IPS DF 4.7 (cell line): ENCODE measurements at regions not wholly inside any gene's neighbourhood (a gene's known extent, or its start where the extent isn't known, plus 50 kb on each side); places are given as distances from the start of the nearest gene placed in this dataset.

Experiments used
- DNase-seq: peaks from one replicate; pipeline ENCODE4 v3.0.0-alpha.2; 2013; ENCODE audit warnings: low spot score; ENCODE audit errors: extremely low read depth

GRCh38 chr4:128570387-128570975 lies 239.0 kb upstream of the JADE1 start:
- DNase-seq: no peak

GRCh38 chr4:128566693-128567092 lies 242.8 kb upstream of the JADE1 start:
- DNase-seq: no peak

- peak; percentile 51 for DNase-seq
These were observed 243.8 kb upstream of the JADE1 start for GRCh38 chr4:128565565-128566186.

- DNase-seq: no peak
These were observed 244.4 kb upstream of the JADE1 start for GRCh38 chr4:128565054-128565453.

GRCh38 chr4:128564081-128564630 lies 245.3 kb upstream of the JADE1 start:
- no peak for DNase-seq

- DNase-seq: no peak
These were observed 248.6 kb upstream of the JADE1 start for GRCh38 chr4:128560754-128561495.

GRCh38 chr4:128558896-128559679 lies 250.4 kb upstream of the JADE1 start:
- no peak for DNase-seq

GRCh38 chr4:128556756-128557155 lies 252.7 kb upstream of the JADE1 start:
- no peak for DNase-seq

GRCh38 chr4:128553686-128554515 lies 255.6 kb upstream of the JADE1 start:
- DNase-seq: no peak

GRCh38 chr4:128552586-128552907 lies 257.0 kb upstream of the JADE1 start:
- DNase-seq: no peak

- DNase-seq: no peak
These were observed 258.2 kb upstream of the JADE1 start for GRCh38 chr4:128551280-128551679.

- no peak for DNase-seq
These were observed 259.4 kb upstream of the JADE1 start for GRCh38 chr4:128550060-128550459.

GRCh38 chr4:128549636-128550035 lies 259.9 kb upstream of the JADE1 start:
- DNase-seq: no peak

GRCh38 chr4:128548381-128548780 lies 260.8 kb upstream of the PGRMC2 start:
- no peak for DNase-seq

- DNase-seq: no peak
These were observed 256.7 kb upstream of the PGRMC2 start for GRCh38 chr4:128544272-128544671.

GRCh38 chr4:128543696-128544095 lies 256.1 kb upstream of the PGRMC2 start:
- no peak for DNase-seq

- DNase-seq: no peak
These were observed 254.4 kb upstream of the PGRMC2 start for GRCh38 chr4:128542047-128542446.

GRCh38 chr4:128540122-128540521 lies 252.5 kb upstream of the PGRMC2 start:
- DNase-seq: no peak

- DNase-seq: no peak
These were observed 250.7 kb upstream of the PGRMC2 start for GRCh38 chr4:128538111-128538882.

- DNase-seq: no peak
These were observed 249.1 kb upstream of the PGRMC2 start for GRCh38 chr4:128536746-128537145.
